Kidney tubule cell (primary cell): ENCODE measurements at regions not wholly inside any gene's neighbourhood (a gene's known extent, or its start where the extent isn't known, plus 50 kb on each side); places are given as distances from the start of the nearest gene placed in this dataset.

ENCODE experiments used
- DNase-seq: peaks from one replicate; pipeline ENCODE4 v3.0.0-alpha.2; 2018; ENCODE audit warnings: low spot score

GRCh38 chr2:46813020-46813415 is 102.6 kb downstream of the MCFD2 start:
- no peak for DNase-seq
